Fibroblast of lung (primary cell): ENCODE measurements at regions not wholly inside any gene's neighbourhood (a gene's known extent, or its start where the extent isn't known, plus 50 kb on each side); places are given as distances from the start of the nearest gene placed in this dataset.

Source experiments
- DNase-seq, 2 donors: peaks; one replicate each; pipeline versions ENCODE4 v3.0.0 to v3.0.0-alpha.2; 2010; ENCODE audit warnings: low read depth in 2 of 2
- H2AFZ ChIP-seq: 2 replicates; pipeline ENCODE4 v1.5.1; 2012; ENCODE audit warnings: low read length, control low read depth, inconsistent platforms
- H3K27ac ChIP-seq: 2 replicates; pipeline ENCODE4 v1.5.1; 2011; ENCODE audit warnings: low read length, control low read depth; ENCODE audit not compliant: insufficient read depth
- H3K27me3 ChIP-seq: 2 replicates; pipeline ENCODE4 v1.5.1; 2011; ENCODE audit warnings: mild to moderate bottlenecking, low read length; ENCODE audit not compliant: control insufficient read depth, insufficient read depth
- H3K36me3 ChIP-seq: 2 replicates; pipeline ENCODE4 v1.5.1; 2011; ENCODE audit warnings: low read length; ENCODE audit not compliant: control insufficient read depth, insufficient read depth
- H3K4me1 ChIP-seq: 2 replicates; pipeline ENCODE4 v1.5.1; 2011; ENCODE audit warnings: low read length; ENCODE audit not compliant: control insufficient read depth, insufficient read depth; ENCODE audit errors: extremely low read depth
- H3K4me2 ChIP-seq: 2 replicates; pipeline ENCODE4 v1.5.1; 2011; ENCODE audit warnings: low read length, control low read depth; ENCODE audit not compliant: insufficient read depth; ENCODE audit errors: extremely low read depth
- H3K4me3 ChIP-seq, 4 experiments: fragments of 200-600 bp in 1 of 4; sonication (generic) in 1 of 4; replicated peaks in 1 of 4; 2 replicates each; pipeline ENCODE4 v1.5.1; 2011 to 2016; ENCODE audit warnings: low read length in 4 of 4, low read depth in 3 of 4, mild to moderate bottlenecking in 3 of 4, control low read depth in 2 of 4, inconsistent platforms in 1 of 4, mixed read lengths in 1 of 4; ENCODE audit not compliant: insufficient read depth in 1 of 4; ENCODE audit errors: control extremely low read depth in 1 of 4
- H3K79me2 ChIP-seq: 2 replicates; pipeline ENCODE4 v1.5.1; 2012; ENCODE audit warnings: mild to moderate bottlenecking, low read length, inconsistent platforms; ENCODE audit not compliant: control insufficient read depth, insufficient read depth
- H3K9ac ChIP-seq: 2 replicates; pipeline ENCODE4 v1.5.1; 2011; ENCODE audit warnings: mild to moderate bottlenecking, low read length, control low read depth; ENCODE audit not compliant: insufficient read depth
- H3K9me3 ChIP-seq: 2 replicates; pipeline ENCODE4 v1.5.1; 2012; ENCODE audit warnings: low read depth, low read length; ENCODE audit not compliant: control insufficient read depth, insufficient read depth
- H4K20me1 ChIP-seq: 2 replicates; pipeline ENCODE4 v1.5.1; 2011; ENCODE audit warnings: low read length; ENCODE audit not compliant: control insufficient read depth, insufficient read depth; ENCODE audit errors: extremely low read depth
- EZH2 ChIP-seq: IDR thresholded peaks from 2 replicates; pipeline ENCODE4 v1.5.1; 2012; ENCODE audit warnings: low read length, control low read depth, mild to moderate bottlenecking; ENCODE audit errors: missing control alignments
- TF ChIP-seq, protein P1 (sequence below), 2 donors: IDR thresholded peaks in 1 of 2; conservative IDR thresholded peaks in 1 of 2; 1 replicate in 1 of 2; 2 replicates in 1 of 2; pipeline ENCODE4 v1.5.1; 2011 to 2012; ENCODE audit warnings: low read length in 2 of 2, control low read depth in 1 of 2, inconsistent platforms in 1 of 2, low read depth in 1 of 2, mild to moderate bottlenecking in 1 of 2

DNA sequence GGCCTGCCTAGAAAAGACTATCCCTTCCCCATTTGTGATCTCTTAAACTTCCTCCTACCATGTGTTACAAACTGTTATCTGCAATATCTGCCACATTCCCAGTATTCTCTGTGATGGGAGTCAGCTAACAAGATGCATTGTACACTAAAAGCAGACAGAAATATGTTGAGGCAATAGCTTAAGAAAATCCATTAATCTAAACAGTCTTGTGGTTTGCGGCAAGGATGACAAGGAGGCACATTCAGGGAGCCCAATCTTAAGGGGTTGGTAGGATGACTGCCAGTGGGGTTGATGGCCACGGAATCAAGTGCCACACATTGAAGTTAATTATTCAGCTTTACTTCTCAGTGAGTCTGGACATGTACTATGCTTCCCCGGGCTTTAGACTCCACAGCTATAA is 775.5 kb upstream of the AMELY start:
- DNase-seq = no peak
- Histone ChIP-seq H3K27ac (no peak overlapping the region), H3K4me3 (no peak overlapping the region), H3K36me3 (no peaks in the 10 kb centered on the region), H3K9me3 (no peaks in the 10 kb centered on the region), H4K20me1 (no peaks in the 10 kb centered on the region), H3K79me2 (no peaks in the 10 kb centered on the region), H3K4me1 (no peaks in the 10 kb centered on the region), H3K4me2 (no peak overlapping the region), H3K27me3 (no peaks in the 10 kb centered on the region), H3K9ac (no peak overlapping the region), H2AFZ (no peak overlapping the region)
- no peak for TF ChIP-seq EZH2
- TF ChIP-seq, protein P1, sequence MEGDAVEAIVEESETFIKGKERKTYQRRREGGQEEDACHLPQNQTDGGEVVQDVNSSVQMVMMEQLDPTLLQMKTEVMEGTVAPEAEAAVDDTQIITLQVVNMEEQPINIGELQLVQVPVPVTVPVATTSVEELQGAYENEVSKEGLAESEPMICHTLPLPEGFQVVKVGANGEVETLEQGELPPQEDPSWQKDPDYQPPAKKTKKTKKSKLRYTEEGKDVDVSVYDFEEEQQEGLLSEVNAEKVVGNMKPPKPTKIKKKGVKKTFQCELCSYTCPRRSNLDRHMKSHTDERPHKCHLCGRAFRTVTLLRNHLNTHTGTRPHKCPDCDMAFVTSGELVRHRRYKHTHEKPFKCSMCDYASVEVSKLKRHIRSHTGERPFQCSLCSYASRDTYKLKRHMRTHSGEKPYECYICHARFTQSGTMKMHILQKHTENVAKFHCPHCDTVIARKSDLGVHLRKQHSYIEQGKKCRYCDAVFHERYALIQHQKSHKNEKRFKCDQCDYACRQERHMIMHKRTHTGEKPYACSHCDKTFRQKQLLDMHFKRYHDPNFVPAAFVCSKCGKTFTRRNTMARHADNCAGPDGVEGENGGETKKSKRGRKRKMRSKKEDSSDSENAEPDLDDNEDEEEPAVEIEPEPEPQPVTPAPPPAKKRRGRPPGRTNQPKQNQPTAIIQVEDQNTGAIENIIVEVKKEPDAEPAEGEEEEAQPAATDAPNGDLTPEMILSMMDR (conservative IDR thresholded peaks at IDR 0.05 in 1 of 2, IDR thresholded peaks at IDR 0.05 in 1 of 2; ENCODE audit: low read depth in 1 of 2, low read length in 2 of 2) = no peak

DNA sequence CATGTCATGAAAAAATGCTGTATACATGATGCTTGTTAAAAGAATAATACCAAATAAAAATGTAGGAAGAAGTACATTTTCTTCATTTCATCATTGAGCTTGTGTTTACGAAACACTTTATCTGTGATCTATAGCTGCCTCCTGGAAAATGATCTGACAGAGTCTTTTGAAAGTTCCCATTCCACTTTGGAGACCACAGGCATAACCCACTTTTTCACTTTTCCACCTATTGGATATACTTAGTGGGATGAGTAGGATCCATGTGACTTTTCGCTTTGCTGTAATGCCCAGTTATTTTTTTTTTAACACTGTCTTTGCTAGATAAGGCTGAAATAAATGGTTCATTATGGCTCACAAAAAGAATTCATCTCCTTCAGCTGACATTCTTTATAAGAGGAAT is 773.0 kb upstream of the AMELY start:
- Histone ChIP-seq H4K20me1 (no peaks in the 10 kb centered on the region), H3K4me3 (no peak overlapping the region), H3K4me2 (no peak overlapping the region), H3K27me3 (no peaks in the 10 kb centered on the region), H3K27ac (no peak overlapping the region), H3K36me3 (no peaks in the 10 kb centered on the region), H2AFZ (no peak overlapping the region), H3K79me2 (no peaks in the 10 kb centered on the region), H3K4me1 (no peaks in the 10 kb centered on the region), H3K9ac (no peak overlapping the region), H3K9me3 (no peaks in the 10 kb centered on the region)
- no peak for DNase-seq
- TF ChIP-seq, protein P1 (conservative IDR thresholded peaks at IDR 0.05 in 1 of 2, IDR thresholded peaks at IDR 0.05 in 1 of 2; ENCODE audit: low read depth in 1 of 2, low read length in 2 of 2) = no peak
- TF ChIP-seq EZH2 = no peak

DNA sequence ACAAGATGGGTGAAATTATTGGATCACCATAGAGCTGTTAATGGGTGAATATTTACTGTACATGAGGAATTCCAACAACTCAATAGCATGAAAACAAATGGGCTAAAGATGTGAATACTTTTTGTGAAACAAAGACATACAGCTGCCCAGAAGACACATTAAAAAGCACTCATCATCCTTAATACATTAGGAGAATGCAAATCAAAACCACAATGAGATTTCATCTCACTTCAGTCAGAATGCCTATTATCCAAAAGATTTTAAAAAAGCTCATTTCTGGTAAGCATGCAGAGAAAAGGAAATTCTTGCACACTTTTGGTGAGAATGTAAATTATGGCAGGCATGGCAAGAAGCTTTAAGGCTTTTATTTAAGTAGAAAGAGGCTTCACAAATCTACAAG is 770.8 kb upstream of the AMELY start:
- Histone ChIP-seq H3K4me3 (no peak overlapping the region), H3K79me2 (no peaks in the 10 kb centered on the region), H3K27me3 (no peaks in the 10 kb centered on the region), H4K20me1 (no peaks in the 10 kb centered on the region), H3K27ac (no peak overlapping the region), H3K4me2 (no peak overlapping the region), H3K36me3 (no peaks in the 10 kb centered on the region), H3K9me3 (no peaks in the 10 kb centered on the region), H2AFZ (no peak overlapping the region), H3K9ac (no peak overlapping the region), H3K4me1 (no peaks in the 10 kb centered on the region)
- TF ChIP-seq EZH2 = no peak
- TF ChIP-seq, protein P1 (conservative IDR thresholded peaks at IDR 0.05 in 1 of 2, IDR thresholded peaks at IDR 0.05 in 1 of 2; ENCODE audit: low read depth in 1 of 2, low read length in 2 of 2) = no peak
- no peak for DNase-seq
